GM18873 (cell line): ENCODE measurements at regions not wholly inside any gene's neighbourhood (a gene's known extent, or its start where the extent isn't known, plus 50 kb on each side); places are given as distances from the start of the nearest gene placed in this dataset.
"Not testable (repeated sequence)": the region's sequence is repeated elsewhere in the genome, so short reads cannot be mapped to it uniquely, and the experiment has no call there.

Source experiments
- ATAC-seq: cut with Tn5 transposase; IDR thresholded peaks from one replicate; pipeline ENCODE4 v1.9.1; 2021; ENCODE audit warnings: mild to moderate bottlenecking, moderate library complexity, moderate number of reproducible peaks; ENCODE audit not compliant: unreplicated experiment, low FRiP score

- no peak for ATAC-seq
Observed at GRCh38 chr5:125969011-125969813, 454.0 kb upstream of the GRAMD2B start.

- ATAC-seq, result no peak
Observed at GRCh38 chr5:125969814-125970171, 453.4 kb upstream of the GRAMD2B start.

- no peak for ATAC-seq
Observed at GRCh38 chr5:125970631-125971307, 452.4 kb upstream of the GRAMD2B start.

GRCh38 chr5:125972706-125973105 lies 450.5 kb upstream of the GRAMD2B start:
- ATAC-seq, result no peak

- no peak for ATAC-seq
Observed at GRCh38 chr5:125974679-125975078, 448.5 kb upstream of the GRAMD2B start.

- ATAC-seq, result no peak
Observed at GRCh38 chr5:125976421-125977000, 446.7 kb upstream of the GRAMD2B start.

GRCh38 chr5:125978015-125978414 lies 445.2 kb upstream of the GRAMD2B start:
- ATAC-seq, result no peak

GRCh38 chr5:125979636-125980035 lies 443.6 kb upstream of the GRAMD2B start:
- no peak for ATAC-seq

- ATAC-seq, result no peak
Observed at GRCh38 chr5:125981016-125981415, 442.2 kb upstream of the GRAMD2B start.

GRCh38 chr5:125987677-125988255 lies 435.4 kb upstream of the GRAMD2B start:
- ATAC-seq, result no peak

- no peak for ATAC-seq
Observed at GRCh38 chr5:125992050-125992449, 431.2 kb upstream of the GRAMD2B start.

- not testable (repeated sequence) for ATAC-seq
Observed at GRCh38 chr5:125999271-126000030, 423.8 kb upstream of the GRAMD2B start.

GRCh38 chr5:126000507-126000906 lies 422.7 kb upstream of the GRAMD2B start:
- no peak for ATAC-seq

- ATAC-seq, result no peak
Observed at GRCh38 chr5:126002222-126002897, 420.8 kb upstream of the GRAMD2B start.

GRCh38 chr5:126003309-126003708 lies 419.9 kb upstream of the GRAMD2B start:
- ATAC-seq, result no peak

GRCh38 chr5:126004636-126005035 lies 418.6 kb upstream of the GRAMD2B start:
- no peak for ATAC-seq

GRCh38 chr5:126007841-126008240 lies 415.4 kb upstream of the GRAMD2B start:
- ATAC-seq, result no peak

GRCh38 chr5:126009566-126009965 lies 413.6 kb upstream of the GRAMD2B start:
- ATAC-seq, result no peak

- not testable (repeated sequence) for ATAC-seq
Observed at GRCh38 chr5:126011526-126011925, 411.7 kb upstream of the GRAMD2B start.

- ATAC-seq, result no peak
Observed at GRCh38 chr5:126014676-126015075, 408.5 kb upstream of the GRAMD2B start.
